LNCaP clone FGC (cell line): ENCODE measurements at regions not wholly inside any gene's neighbourhood (a gene's known extent, or its start where the extent isn't known, plus 50 kb on each side); places are given as distances from the start of the nearest gene placed in this dataset.

Experiments used
- DNase-seq: peaks from one replicate; pipeline ENCODE4 v3.0.0-alpha.2; 2011; ENCODE audit warnings: low read depth
- H3K4me3 ChIP-seq: 2 replicates; pipeline ENCODE4 v1.5.1; 2011; ENCODE audit warnings: mild to moderate bottlenecking, low read depth, low read length, control low read depth
- CTCF ChIP-seq: IDR thresholded peaks from 2 replicates; pipeline ENCODE4 v1.5.1; 2012; ENCODE audit warnings: mild to moderate bottlenecking; ENCODE audit not compliant: control insufficient read depth, insufficient read depth; ENCODE audit errors: extremely low read depth

- no peak for TF ChIP-seq CTCF
Observed at GRCh38 chr2:236865052-236865451, 220.6 kb upstream of the COPS8 start.

DNA sequence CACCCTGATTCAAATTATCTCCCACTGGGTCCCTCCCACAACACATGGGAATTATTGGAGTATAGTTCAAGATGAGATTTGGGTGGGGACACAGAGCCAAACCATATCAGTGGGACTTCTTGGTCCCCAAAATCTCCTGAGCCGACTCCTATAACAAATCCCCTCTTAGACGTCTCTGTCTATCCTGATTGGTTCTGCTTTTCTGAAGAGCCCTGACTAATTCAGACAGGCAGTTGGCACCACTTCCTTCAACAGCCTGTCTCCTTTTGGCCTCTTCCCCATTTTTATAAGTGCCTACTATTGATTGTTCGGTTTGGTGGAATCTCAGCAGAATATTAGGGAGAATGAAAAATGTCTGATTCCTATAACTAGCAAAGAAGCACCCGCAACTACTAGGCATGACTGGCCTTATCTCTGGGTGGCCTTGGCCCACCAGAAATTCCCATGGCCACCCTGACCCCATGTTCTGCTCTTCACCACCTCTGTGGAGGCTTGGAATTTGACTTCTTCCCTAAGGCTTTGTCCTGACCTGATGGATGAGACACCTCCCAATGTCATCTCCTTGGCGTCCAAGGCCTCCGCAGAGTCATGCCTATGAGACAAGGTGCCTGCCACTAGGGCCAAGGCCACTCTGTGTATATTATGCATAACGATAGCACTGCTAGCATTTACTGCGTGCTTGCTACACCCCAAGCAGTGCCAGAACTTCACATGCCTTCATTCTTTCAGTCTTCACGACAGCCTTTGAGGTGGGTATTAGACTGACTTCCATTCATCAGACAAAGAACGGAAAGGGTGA, 218.9 kb upstream of the COPS8 start:
- DNase-seq, result no peak
- no peak overlapping the region for H3K4me3 ChIP-seq
- no peak for TF ChIP-seq CTCF

More at GRCh38 chr2:236865052-236865451, 220.6 kb upstream of the COPS8 start:
- DNase-seq, result no peak
- no peak overlapping the region for H3K4me3 ChIP-seq

DNA sequence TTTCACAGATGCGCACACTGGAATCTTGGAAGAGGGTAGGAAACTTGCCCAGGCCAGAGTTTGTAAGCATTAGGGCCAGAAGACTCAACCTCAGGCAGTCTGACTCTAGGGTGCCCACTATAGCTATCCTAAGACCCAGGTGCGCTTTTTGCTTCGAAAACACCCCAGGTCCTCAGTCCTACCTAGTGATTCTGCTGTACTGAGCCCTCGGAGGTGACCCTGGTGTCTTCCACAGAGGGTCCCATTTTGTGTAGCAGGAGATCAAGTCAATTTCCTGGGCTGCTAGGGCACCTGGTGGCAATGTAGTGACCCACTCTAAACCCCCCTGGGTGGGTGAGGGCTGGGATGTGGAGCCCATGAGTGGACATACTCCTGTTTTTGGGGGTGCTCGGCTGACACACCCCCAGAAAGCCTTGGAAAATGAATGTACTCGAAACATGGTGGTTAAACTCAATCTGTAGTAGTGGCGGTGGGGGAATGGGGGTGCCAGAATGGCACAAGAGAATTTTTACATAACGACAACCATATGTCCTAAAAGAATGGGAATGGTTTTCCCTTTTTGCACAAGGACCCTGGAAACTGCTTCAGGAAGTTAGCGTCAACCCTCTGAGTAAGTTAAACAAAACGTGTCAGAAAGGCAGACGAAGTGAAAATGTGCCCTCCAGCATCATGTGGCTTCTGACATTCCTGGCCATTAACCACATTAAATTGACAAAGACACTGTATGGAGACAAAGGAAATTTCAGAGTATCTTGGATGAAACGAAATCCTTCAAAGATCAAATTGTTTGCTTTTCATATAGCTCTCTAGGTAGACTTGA, 218.0 kb upstream of the COPS8 start:
- TF ChIP-seq CTCF, result no peak
- H3K4me3 ChIP-seq, result no peak overlapping the region
- no peak for DNase-seq

DNA sequence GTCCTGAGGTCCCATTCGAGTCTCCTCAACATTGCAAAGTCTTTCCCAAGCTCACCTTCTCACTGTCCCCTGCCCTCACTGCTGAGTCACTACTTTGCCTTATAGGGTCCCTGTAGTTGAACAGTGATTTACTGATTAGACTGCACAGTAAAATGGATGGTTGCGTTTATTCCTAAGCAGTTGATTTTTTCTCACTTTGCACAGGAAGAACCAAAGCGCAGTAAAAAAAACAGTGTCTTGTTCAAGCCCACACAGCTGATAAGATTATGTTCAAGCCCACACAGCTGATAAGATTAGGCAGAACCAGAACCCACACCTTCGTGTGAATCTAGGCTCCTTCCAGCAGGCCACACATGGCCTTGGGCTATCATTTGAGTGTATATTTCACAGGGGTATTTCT, 215.3 kb upstream of the COPS8 start:
- TF ChIP-seq CTCF, result no peak
- DNase-seq, result no peak
- no peak overlapping the region for H3K4me3 ChIP-seq

DNA sequence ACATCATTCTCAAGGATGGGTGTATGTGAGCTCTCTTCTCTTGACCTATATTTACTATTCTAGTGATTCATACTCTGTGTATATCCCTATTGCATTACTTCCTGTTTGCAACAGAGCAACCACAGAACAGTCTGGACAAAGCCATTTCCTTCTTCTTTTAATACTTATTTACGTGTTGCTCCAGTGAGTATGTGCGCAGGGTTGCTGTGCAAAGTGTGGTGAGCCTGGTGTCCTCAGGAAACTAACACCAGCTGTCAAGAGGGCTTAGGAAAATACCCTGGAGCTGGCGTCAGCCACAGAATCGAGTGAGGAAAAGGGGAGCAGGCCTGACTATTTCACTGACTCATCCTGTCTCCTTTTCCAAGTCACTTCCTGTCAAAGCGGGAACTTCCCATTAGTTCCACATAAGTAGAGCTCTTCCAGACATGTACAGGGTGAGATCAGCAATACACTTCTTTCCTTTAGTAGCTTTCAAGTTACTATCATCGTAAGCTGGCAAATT, 214.1 kb upstream of the COPS8 start:
- no peak for DNase-seq
- no peak overlapping the region for H3K4me3 ChIP-seq
- no peak for TF ChIP-seq CTCF

DNA sequence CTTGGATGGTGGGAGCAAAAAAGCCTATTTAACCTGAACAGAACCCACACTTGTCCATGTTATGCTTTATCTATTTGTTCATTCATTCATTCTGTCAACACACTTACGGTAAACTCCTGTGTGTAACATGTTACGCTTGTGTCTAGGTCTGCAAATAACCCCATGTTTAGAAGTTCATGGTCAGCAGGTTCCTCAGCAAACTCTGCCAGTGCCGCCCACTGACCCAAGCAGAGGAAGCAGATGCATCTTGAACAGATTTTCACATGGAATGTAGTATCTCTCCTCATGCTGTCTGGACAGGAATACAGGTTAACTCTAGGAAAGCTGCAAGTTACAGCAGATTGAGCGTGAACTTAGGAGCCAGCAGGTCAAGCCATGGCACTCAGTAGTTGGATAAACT, 213.7 kb upstream of the COPS8 start:
- no peak for DNase-seq
- H3K4me3 ChIP-seq, result no peak overlapping the region
- no peak for TF ChIP-seq CTCF
